A549 (cell line): ENCODE measurements at regions not wholly inside any gene's neighbourhood (a gene's known extent, or its start where the extent isn't known, plus 50 kb on each side); places are given as distances from the start of the nearest gene placed in this dataset.
"Not testable (repeated sequence)": the region's sequence is repeated elsewhere in the genome, so short reads cannot be mapped to it uniquely, and the experiment has no call there.

Experiments
- ATAC-seq, 2 experiments: fragments of 200-7000 bp in 1 of 2; fragments of >200 bp in 1 of 2; cut with Nextera tagmentation in 1 of 2; cut with Tn5 transposase in 1 of 2; 3 replicates each; pipeline versions ENCODE4 v1.8.0 to v1.9.1; 2018 to 2020; ENCODE audit warnings: mild to moderate bottlenecking in 1 of 2, moderate library complexity in 1 of 2
- CTCF ChIA-PET: fragments of 300-600 bp; sonication (Branson Sonifier 250); formaldehyde crosslinking; extraction: SDS; loops from one replicate; lab custom pipeline; 2021; ENCODE audit warnings: antibody characterized with exemption, inconsistent platforms; lab: Yijun Ruan, JAX
- POLR2A ChIA-PET: fragments of 350-600 bp; formaldehyde crosslinking; extraction: SDS; loops from one replicate; lab custom pipeline; 2021; ENCODE audit warnings: antibody characterized with exemption, inconsistent platforms; lab: Yijun Ruan, JAX
- DNase-seq, 2 experiments: peaks; one replicate each; pipeline versions ENCODE4 v3.0.0 to v3.0.0-alpha.2; 2011 to 2016; ENCODE audit warnings: low read depth in 1 of 2, low spot score in 1 of 2
- FAIRE-seq: peaks from 2 replicates; lab custom pipeline; 2011; peaks lifted over from hg19 to GRCh38; lab: Jason Lieb, UNC
- H3K27ac ChIP-seq, 2 experiments: fragments of >200 bp; sonication (Bioruptor Twin); formaldehyde crosslinking; 3 replicates each; pipeline ENCODE4 v1.5.1; 2016 to 2017
- H3K4me1 ChIP-seq: fragments of >200 bp; sonication (Bioruptor Twin); formaldehyde crosslinking; 3 replicates; pipeline ENCODE4 v1.6.1; 2016
- H3K4me2 ChIP-seq: fragments of >200 bp; sonication (Bioruptor Twin); formaldehyde crosslinking; 3 replicates; pipeline ENCODE4 v1.6.1; 2016
- H3K4me3 ChIP-seq: fragments of >200 bp; sonication (Bioruptor Twin); formaldehyde crosslinking; 3 replicates; pipeline ENCODE4 v1.5.1; 2016
- H3K9me3 ChIP-seq: fragments of >200 bp; sonication (Bioruptor Twin); formaldehyde crosslinking; 3 replicates; pipeline ENCODE4 v1.6.1; 2016
- CEBPB ChIP-seq, 2 experiments: fragments of >200 bp in 1 of 2; sonication (Bioruptor Twin) in 1 of 2; formaldehyde crosslinking in 1 of 2; IDR thresholded peaks; 2 replicates each; pipeline ENCODE4 v1.6.1; 2012 to 2016
- CHD4 ChIP-seq: fragments of 200-600 bp; sonication (generic); IDR thresholded peaks from 2 replicates; pipeline ENCODE4 v1.6.1; 2016; ENCODE audit warnings: antibody characterized with exemption, mild to moderate bottlenecking, borderline replicate concordance
- FOXS1 ChIP-seq: fragments of 250-450 bp; sonication (Bioruptor Pico); IDR thresholded peaks from 2 replicates; pipeline ENCODE4 v1.5.0; 2020; ENCODE audit warnings: mild to moderate bottlenecking, moderate library complexity
- GATA3 ChIP-seq: IDR thresholded peaks from 2 replicates; pipeline ENCODE4 v1.6.1; 2012; ENCODE audit warnings: borderline replicate concordance
- NR3C1 ChIP-seq: fragments of >200 bp; sonication (Bioruptor Twin); formaldehyde crosslinking; IDR thresholded peaks from 3 replicates; pipeline ENCODE4 v1.6.1; 2017
- TFCP2L1 ChIP-seq: fragments of 250-450 bp; sonication (Bioruptor Pico); IDR thresholded peaks from 2 replicates; pipeline ENCODE4 v1.5.0; 2021; ENCODE audit warnings: mild to moderate bottlenecking
- TP53 ChIP-seq: fragments of 250-450 bp; sonication (Bioruptor Pico); IDR thresholded peaks from 2 replicates; pipeline ENCODE4 v1.5.0; 2021; ENCODE audit warnings: mild to moderate bottlenecking, moderate library complexity
- WGBS: methylation state at CpG from one replicate; pipeline ENCODE4 v1.1.6; 2017; ENCODE audit errors: missing lambda C conversion rate; 5-methylcytosine and 5-hydroxymethylcytosine counted together
- TF ChIP-seq, protein P1 (sequence below): fragments of >200 bp; sonication (Bioruptor Twin); formaldehyde crosslinking; IDR thresholded peaks from 3 replicates; pipeline ENCODE4 v1.5.1; 2016
- TF ChIP-seq, protein P2 (sequence below): IDR thresholded peaks from 2 replicates; pipeline ENCODE4 v1.6.1; 2012

DNA sequence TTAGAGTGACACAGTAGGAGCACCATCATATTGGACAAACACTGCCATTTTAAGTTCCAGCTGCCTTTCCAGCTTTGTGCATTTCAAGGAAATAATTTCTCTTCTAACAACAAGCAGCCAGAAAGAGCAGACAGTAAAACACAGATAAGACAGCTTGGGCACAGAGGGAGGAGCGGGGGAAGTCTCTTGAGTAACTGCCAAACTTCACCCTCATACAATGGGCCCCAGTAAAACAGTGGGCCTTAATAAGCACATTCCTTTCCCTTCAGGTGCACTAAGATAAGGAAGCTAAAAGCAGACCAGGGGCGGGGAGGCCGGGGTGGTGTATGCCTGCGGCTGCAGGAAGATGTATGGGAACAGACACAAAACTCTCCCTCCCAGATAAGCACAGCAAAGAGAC is 53.7 kb upstream of the UXT start:
- FAIRE-seq, CTCF ChIA-PET, H3K4me3 ChIP-seq, DNase-seq, POLR2A ChIA-PET, H3K27ac ChIP-seq, H3K4me2 ChIP-seq, H3K9me3 ChIP-seq, ATAC-seq, H3K4me1 ChIP-seq: not testable (repeated sequence)
- 10% methylated on average over 4 of the region's 4 CpGs for WGBS

DNA sequence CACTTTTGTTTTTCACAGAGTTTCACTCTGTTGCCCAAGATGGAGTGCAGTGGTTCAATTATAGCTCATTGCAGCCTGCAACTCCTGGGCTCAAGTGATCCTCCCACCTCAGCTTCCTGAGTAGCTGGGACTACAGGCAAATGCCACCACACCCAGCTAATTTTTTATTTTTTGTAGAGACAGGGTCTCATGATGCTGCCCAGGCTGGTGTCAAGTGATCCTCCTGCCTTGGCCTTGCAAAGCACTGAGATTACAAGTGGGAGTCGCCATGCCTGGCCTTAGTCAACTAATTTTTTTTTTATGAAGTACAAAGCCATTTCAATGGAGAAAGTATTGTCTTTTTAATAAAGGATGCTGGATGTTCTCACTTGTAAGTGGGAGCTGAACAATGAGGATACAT is 51.3 kb upstream of the UXT start:
- no peak for ATAC-seq
- H3K4me1 ChIP-seq, result no peaks in the 10 kb centered on the region
- no peak overlapping the region for H3K27ac ChIP-seq
- no peak for TF ChIP-seq FOXS1 (CRISPR knock-in tag)
- no peak for TF ChIP-seq CEBPB (IDR thresholded peaks at IDR 0.05)
- TF ChIP-seq, protein P1, sequence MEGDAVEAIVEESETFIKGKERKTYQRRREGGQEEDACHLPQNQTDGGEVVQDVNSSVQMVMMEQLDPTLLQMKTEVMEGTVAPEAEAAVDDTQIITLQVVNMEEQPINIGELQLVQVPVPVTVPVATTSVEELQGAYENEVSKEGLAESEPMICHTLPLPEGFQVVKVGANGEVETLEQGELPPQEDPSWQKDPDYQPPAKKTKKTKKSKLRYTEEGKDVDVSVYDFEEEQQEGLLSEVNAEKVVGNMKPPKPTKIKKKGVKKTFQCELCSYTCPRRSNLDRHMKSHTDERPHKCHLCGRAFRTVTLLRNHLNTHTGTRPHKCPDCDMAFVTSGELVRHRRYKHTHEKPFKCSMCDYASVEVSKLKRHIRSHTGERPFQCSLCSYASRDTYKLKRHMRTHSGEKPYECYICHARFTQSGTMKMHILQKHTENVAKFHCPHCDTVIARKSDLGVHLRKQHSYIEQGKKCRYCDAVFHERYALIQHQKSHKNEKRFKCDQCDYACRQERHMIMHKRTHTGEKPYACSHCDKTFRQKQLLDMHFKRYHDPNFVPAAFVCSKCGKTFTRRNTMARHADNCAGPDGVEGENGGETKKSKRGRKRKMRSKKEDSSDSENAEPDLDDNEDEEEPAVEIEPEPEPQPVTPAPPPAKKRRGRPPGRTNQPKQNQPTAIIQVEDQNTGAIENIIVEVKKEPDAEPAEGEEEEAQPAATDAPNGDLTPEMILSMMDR, result no peak
- TF ChIP-seq TP53 (CRISPR knock-in tag), result no peak
- no peak for TF ChIP-seq CHD4
- no peak for TF ChIP-seq NR3C1
- TF ChIP-seq, protein P2, sequence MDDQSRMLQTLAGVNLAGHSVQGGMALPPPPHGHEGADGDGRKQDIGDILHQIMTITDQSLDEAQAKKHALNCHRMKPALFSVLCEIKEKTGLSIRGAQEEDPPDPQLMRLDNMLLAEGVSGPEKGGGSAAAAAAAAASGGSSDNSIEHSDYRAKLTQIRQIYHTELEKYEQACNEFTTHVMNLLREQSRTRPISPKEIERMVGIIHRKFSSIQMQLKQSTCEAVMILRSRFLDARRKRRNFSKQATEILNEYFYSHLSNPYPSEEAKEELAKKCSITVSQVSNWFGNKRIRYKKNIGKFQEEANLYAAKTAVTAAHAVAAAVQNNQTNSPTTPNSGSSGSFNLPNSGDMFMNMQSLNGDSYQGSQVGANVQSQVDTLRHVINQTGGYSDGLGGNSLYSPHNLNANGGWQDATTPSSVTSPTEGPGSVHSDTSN, result no peak
- no peak for TF ChIP-seq TFCP2L1 (CRISPR knock-in tag)
- TF ChIP-seq GATA3, result no peak
- TF ChIP-seq, all 56 proteins: peak for 0
- CTCF ChIA-PET, result no interaction called here
- DNase-seq, result no peak
- POLR2A ChIA-PET, result no interaction called here
- Histone ChIP-seq H3K4me2 (no peak overlapping the region), H3K4me3 (no peak overlapping the region), H3K9me3 (no peaks in the 10 kb centered on the region)
- 0% methylated on average over 1 of the region's 1 CpG for WGBS
- FAIRE-seq, result no peak
